ENCODE measurements at regions not wholly inside any gene's neighbourhood (a gene's known extent, or its start where the extent isn't known, plus 50 kb on each side); places are given as distances from the start of the nearest gene placed in this dataset.

DNA sequence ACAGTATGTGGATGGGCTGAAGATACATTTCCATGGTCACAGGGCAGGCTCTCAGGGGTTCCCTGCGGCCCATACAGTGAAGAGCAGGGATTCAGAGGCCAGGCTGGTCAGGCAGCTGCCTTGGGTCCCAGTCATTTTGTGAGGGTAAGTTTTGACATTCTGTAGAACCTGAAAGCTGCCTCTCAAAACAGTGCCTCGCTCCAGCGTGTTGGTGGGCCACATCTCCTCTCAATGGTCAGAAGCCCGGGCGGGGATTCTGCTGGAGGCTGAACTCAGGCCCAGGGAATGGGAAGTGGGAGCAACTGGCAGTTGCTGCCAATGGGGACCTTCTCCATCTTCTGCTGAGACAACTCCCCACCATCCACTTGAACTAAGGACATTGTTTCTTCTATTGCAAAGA is 190.0 kb downstream of the PTPN20 start:
- TF ChIP-seq CTCF (conservative IDR thresholded peaks at IDR 0.05; ENCODE audit: low read depth, low read length): no peak
- TF ChIP-seq EZH2 (IDR thresholded peaks at IDR 0.05; ENCODE audit: borderline replicate concordance, low read depth, low read length, poor library complexity, severe bottlenecking): no peak
- POLR2A ChIA-PET (ENCODE audit: low non-redundant PET): no interaction called here
- no peak overlapping the region for H3K4me3 ChIP-seq (ENCODE audit: low read depth, low read length, poor library complexity, severe bottlenecking)
- DNase-seq (ENCODE audit: low spot score): no peak
- H3K9me3 ChIP-seq (ENCODE audit: low read depth, low read length, poor library complexity, severe bottlenecking): no peaks in the 10 kb centered on the region
- H3K4me1 ChIP-seq (ENCODE audit: insufficient read depth, low read length, poor library complexity, severe bottlenecking): no peaks in the 10 kb centered on the region
- BruUV-seq (replicated peaks): no TSS peak
- H3K36me3 ChIP-seq (ENCODE audit: insufficient read depth, low read length, poor library complexity, severe bottlenecking): no peaks in the 10 kb centered on the region
- no peaks in the 10 kb centered on the region for H3K27me3 ChIP-seq (replicated peaks; ENCODE audit: insufficient read depth, low read depth, low read length, poor library complexity)
- intact Hi-C loops (cut with micrococcal nuclease; ENCODE audit: unreplicated experiment): loop anchor here (5.0 kb wide), 1 partner anchor 51 kb away; no protein-coding TSS in a partner anchor
- H3K27ac ChIP-seq (ENCODE audit: low read depth, low read length, poor library complexity, severe bottlenecking): no peak overlapping the region
- CTCF ChIA-PET: no interaction called here

DNA sequence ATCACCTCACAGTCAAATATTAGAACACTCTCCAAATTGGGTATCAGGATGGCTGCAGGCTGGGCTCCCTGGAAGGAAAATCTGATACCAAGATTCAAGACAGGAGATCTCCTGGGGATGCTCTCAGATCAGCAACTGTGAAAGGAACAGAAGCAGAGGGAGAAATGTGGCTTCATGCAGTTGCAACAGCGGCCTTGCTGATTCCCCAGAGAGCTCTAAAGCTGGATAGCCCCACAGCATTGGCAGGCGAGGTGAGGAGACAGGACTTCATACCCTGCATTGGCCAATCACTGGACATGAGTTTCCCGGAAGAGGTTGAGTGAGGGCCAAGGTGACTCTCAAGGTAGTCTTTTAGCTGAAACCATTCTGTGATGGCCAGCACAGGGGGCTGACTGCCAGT is 190.6 kb downstream of the PTPN20 start:
- DNase-seq (ENCODE audit: low spot score): no peak
- no TSS peak for BruUV-seq (replicated peaks)
- ChIA-PET POLR2A (ENCODE audit: low non-redundant PET) (no interaction called here), CTCF (no interaction called here)
- Histone ChIP-seq H3K36me3 (ENCODE audit: insufficient read depth, low read length, poor library complexity, severe bottlenecking) (no peaks in the 10 kb centered on the region), H3K27me3 (replicated peaks; ENCODE audit: insufficient read depth, low read depth, low read length, poor library complexity) (no peaks in the 10 kb centered on the region), H3K4me1 (ENCODE audit: insufficient read depth, low read length, poor library complexity, severe bottlenecking) (no peaks in the 10 kb centered on the region), H3K27ac (ENCODE audit: low read depth, low read length, poor library complexity, severe bottlenecking) (no peak overlapping the region), H3K4me3 (ENCODE audit: low read depth, low read length, poor library complexity, severe bottlenecking) (no peak overlapping the region), H3K9me3 (ENCODE audit: low read depth, low read length, poor library complexity, severe bottlenecking) (no peaks in the 10 kb centered on the region)
- TF ChIP-seq CTCF (conservative IDR thresholded peaks at IDR 0.05; ENCODE audit: low read depth, low read length) (no peak), EZH2 (IDR thresholded peaks at IDR 0.05; ENCODE audit: borderline replicate concordance, low read depth, low read length, poor library complexity, severe bottlenecking) (no peak)
- intact Hi-C loops (cut with micrococcal nuclease; ENCODE audit: unreplicated experiment): loop anchor here (5.0 kb wide), 1 partner anchor 50 kb away; no protein-coding TSS in a partner anchor

DNA sequence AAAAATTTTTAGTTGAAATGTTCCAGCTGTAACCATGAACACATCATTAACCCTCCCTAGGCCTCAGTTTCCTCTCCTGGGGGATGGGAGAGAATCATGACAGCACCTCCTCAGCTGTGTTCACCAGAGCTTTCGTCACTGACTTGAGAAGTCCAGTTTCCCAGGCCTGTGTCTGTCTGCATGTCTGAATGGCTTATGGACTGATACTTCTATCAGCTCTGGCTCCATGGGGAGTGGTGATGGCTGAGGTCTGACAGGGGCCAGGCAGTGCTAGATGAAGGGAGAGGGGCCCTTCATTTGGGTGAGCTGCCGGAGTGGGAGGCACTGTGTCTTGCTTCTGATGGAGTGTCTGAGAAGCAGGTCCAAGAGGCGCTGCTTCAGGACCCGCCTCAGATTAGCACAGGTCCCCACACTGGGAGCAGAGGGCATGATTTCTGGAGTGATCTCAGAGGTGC is 192.9 kb downstream of the PTPN20 start:
- Histone ChIP-seq H3K27me3 (replicated peaks; ENCODE audit: insufficient read depth, low read depth, low read length, poor library complexity) (no peaks in the 10 kb centered on the region), H3K4me1 (ENCODE audit: insufficient read depth, low read length, poor library complexity, severe bottlenecking) (no peaks in the 10 kb centered on the region), H3K9me3 (ENCODE audit: low read depth, low read length, poor library complexity, severe bottlenecking) (no peaks in the 10 kb centered on the region), H3K4me3 (ENCODE audit: low read depth, low read length, poor library complexity, severe bottlenecking) (no peak overlapping the region), H3K36me3 (ENCODE audit: insufficient read depth, low read length, poor library complexity, severe bottlenecking) (no peaks in the 10 kb centered on the region), H3K27ac (ENCODE audit: low read depth, low read length, poor library complexity, severe bottlenecking) (no peak overlapping the region)
- ChIA-PET POLR2A (ENCODE audit: low non-redundant PET) (no interaction called here), CTCF (no interaction called here)
- TF ChIP-seq EZH2 (IDR thresholded peaks at IDR 0.05; ENCODE audit: borderline replicate concordance, low read depth, low read length, poor library complexity, severe bottlenecking) (no peak), CTCF (conservative IDR thresholded peaks at IDR 0.05; ENCODE audit: low read depth, low read length) (no peak)
- BruUV-seq (replicated peaks): no TSS peak
- DNase-seq (ENCODE audit: low spot score): no peak
- intact Hi-C loops (cut with micrococcal nuclease; ENCODE audit: unreplicated experiment): loop anchor here (5.0 kb wide), 1 partner anchor 48 kb away; no protein-coding TSS in a partner anchor
